ENCODE measurements at regions not wholly inside any gene's neighbourhood (a gene's known extent, or its start where the extent isn't known, plus 50 kb on each side); places are given as distances from the start of the nearest gene placed in this dataset.

DNA sequence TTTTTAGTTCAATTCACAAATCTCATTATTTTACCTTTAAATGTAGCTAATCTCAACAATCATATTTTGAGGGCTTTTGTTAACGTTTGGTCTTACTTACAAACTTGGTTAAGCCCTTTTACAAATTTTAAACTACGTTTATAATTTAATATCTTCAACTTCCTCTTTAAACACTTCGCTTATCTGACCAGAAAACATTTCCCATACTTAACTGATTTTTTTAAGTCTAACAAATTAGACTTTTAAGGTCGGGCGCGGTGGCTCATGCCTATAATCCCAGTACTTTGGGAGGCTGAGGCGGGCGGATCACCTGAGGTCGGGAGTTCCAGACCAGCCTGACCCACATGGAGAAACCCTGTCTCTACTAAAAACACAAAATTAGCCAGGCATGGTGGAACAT, 300.9 kb downstream of the LMX1A start:
- TF ChIP-seq, protein P1, sequence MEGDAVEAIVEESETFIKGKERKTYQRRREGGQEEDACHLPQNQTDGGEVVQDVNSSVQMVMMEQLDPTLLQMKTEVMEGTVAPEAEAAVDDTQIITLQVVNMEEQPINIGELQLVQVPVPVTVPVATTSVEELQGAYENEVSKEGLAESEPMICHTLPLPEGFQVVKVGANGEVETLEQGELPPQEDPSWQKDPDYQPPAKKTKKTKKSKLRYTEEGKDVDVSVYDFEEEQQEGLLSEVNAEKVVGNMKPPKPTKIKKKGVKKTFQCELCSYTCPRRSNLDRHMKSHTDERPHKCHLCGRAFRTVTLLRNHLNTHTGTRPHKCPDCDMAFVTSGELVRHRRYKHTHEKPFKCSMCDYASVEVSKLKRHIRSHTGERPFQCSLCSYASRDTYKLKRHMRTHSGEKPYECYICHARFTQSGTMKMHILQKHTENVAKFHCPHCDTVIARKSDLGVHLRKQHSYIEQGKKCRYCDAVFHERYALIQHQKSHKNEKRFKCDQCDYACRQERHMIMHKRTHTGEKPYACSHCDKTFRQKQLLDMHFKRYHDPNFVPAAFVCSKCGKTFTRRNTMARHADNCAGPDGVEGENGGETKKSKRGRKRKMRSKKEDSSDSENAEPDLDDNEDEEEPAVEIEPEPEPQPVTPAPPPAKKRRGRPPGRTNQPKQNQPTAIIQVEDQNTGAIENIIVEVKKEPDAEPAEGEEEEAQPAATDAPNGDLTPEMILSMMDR (IDR thresholded peaks at IDR 0.05; ENCODE audit: insufficient read depth, low read depth, low read length), result no peak
- TF ChIP-seq EZH2 (IDR thresholded peaks at IDR 0.05; ENCODE audit: insufficient read depth, low read length), result no peak
